ENCODE measurements at regions not wholly inside any gene's neighbourhood (a gene's known extent, or its start where the extent isn't known, plus 50 kb on each side); places are given as distances from the start of the nearest gene placed in this dataset.
A peak's percentile ranks its signal among the peaks of the same experiment; 100 is the strongest.

- Histone ChIP-seq H3K27ac (ENCODE audit: low read depth in 2 of 2, low read length in 1 of 2) (no peak overlapping the region), H3K4me3 (ENCODE audit: low read depth in 1 of 2, low read length in 2 of 2) (no peak overlapping the region), H3K27me3 (ENCODE audit: control insufficient read depth in 1 of 2, insufficient read depth in 2 of 2, low read length in 2 of 2) (no peaks in the 10 kb centered on the region), H3K36me3 (ENCODE audit: control insufficient read depth in 2 of 2, insufficient read depth in 2 of 2, low read length in 1 of 2) (no peaks in the 10 kb centered on the region), H3K9me3 (ENCODE audit: control insufficient read depth in 2 of 2, insufficient read depth in 1 of 2, low read depth in 1 of 2, low read length in 1 of 2) (no peaks in the 10 kb centered on the region), H3K4me1 (ENCODE audit: control insufficient read depth in 2 of 2, insufficient read depth in 2 of 2, low read length in 1 of 2) (no peaks in the 10 kb centered on the region)
Measured at GRCh38 chr5:68662804-68663307, 431.0 kb upstream of the SLC30A5 start.

- 64 to 67% methylated on average over 8 of the region's 8 CpGs for WGBS, 2 donors
- H3K27me3 ChIP-seq (ENCODE audit: control insufficient read depth in 1 of 2, insufficient read depth in 2 of 2, low read length in 2 of 2) = no peaks in the 10 kb centered on the region
Measured at GRCh38 chr5:68669864-68670575, 423.8 kb upstream of the SLC30A5 start.

DNA sequence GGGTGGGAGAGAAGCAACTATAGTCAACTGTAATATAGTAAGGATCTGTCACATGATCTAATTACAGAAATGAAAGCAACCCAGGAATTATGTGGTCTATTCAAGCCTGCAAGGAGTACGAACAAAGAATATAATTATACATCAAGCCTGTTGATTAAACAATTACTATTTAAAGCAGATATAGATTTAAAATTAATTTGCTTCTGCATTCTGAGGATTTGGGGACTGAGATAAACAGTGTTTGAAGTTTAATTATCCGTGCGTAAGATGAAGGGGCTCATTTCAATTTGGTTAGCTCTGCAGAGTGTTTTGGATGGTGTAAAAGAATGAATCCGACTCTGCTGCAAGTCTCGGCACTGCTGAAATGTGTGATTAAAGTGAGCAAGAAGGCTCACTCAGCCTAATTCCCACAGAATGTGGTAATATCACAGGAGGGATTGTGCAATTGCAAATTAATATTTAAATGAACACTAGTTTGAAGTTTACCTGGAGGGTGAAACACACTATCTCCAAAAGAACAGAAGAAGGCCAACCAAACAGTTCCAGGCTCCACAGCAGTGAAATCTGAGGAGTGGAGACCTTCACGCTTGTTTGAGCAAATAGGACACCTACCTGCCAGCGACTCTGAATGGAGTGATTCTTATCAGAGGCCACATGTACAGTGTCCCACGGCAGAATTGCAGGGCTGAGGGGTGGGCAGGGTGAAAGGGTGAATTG lies 420.6 kb upstream of the SLC30A5 start:
- H3K9me3 ChIP-seq (ENCODE audit: control insufficient read depth in 2 of 2, insufficient read depth in 1 of 2, low read depth in 1 of 2, low read length in 1 of 2) = no peaks in the 10 kb centered on the region
- no peak overlapping the region for H3K4me3 ChIP-seq (ENCODE audit: low read depth in 1 of 2, low read length in 2 of 2)
- H3K36me3 ChIP-seq (ENCODE audit: control insufficient read depth in 2 of 2, insufficient read depth in 2 of 2, low read length in 1 of 2) = no peaks in the 10 kb centered on the region
- no peaks in the 10 kb centered on the region for H3K27me3 ChIP-seq (ENCODE audit: control insufficient read depth in 1 of 2, insufficient read depth in 2 of 2, low read length in 2 of 2)
- 35 to 37% methylated on average over 8 of the region's 8 CpGs for WGBS, 2 donors
- H3K27ac ChIP-seq (ENCODE audit: low read depth in 2 of 2, low read length in 1 of 2) = no peak overlapping the region
- no peaks in the 10 kb centered on the region for H3K4me1 ChIP-seq (ENCODE audit: control insufficient read depth in 2 of 2, insufficient read depth in 2 of 2, low read length in 1 of 2)

More at GRCh38 chr5:68669864-68670575, 423.8 kb upstream of the SLC30A5 start:
- Histone ChIP-seq H3K9me3 (ENCODE audit: control insufficient read depth in 2 of 2, insufficient read depth in 1 of 2, low read depth in 1 of 2, low read length in 1 of 2) (no peaks in the 10 kb centered on the region), H3K4me3 (ENCODE audit: low read depth in 1 of 2, low read length in 2 of 2) (no peak overlapping the region), H3K27ac (ENCODE audit: low read depth in 2 of 2, low read length in 1 of 2) (no peak overlapping the region), H3K4me1 (ENCODE audit: control insufficient read depth in 2 of 2, insufficient read depth in 2 of 2, low read length in 1 of 2) (no peaks in the 10 kb centered on the region), H3K36me3 (ENCODE audit: control insufficient read depth in 2 of 2, insufficient read depth in 2 of 2, low read length in 1 of 2) (no peaks in the 10 kb centered on the region)

GRCh38 chr5:68673823-68674180 lies 420.0 kb upstream of the SLC30A5 start:
- Histone ChIP-seq H3K27ac (ENCODE audit: low read depth in 2 of 2, low read length in 1 of 2) (no peak overlapping the region), H3K4me3 (ENCODE audit: low read depth in 1 of 2, low read length in 2 of 2) (no peak overlapping the region), H3K9me3 (ENCODE audit: control insufficient read depth in 2 of 2, insufficient read depth in 1 of 2, low read depth in 1 of 2, low read length in 1 of 2) (no peaks in the 10 kb centered on the region), H3K4me1 (ENCODE audit: control insufficient read depth in 2 of 2, insufficient read depth in 2 of 2, low read length in 1 of 2) (no peaks in the 10 kb centered on the region), H3K36me3 (ENCODE audit: control insufficient read depth in 2 of 2, insufficient read depth in 2 of 2, low read length in 1 of 2) (no peaks in the 10 kb centered on the region), H3K27me3 (ENCODE audit: control insufficient read depth in 1 of 2, insufficient read depth in 2 of 2, low read length in 2 of 2) (no peaks in the 10 kb centered on the region)
- WGBS, 2 donors = 49 to 53% methylated on average over 6 of the region's 6 CpGs

DNA sequence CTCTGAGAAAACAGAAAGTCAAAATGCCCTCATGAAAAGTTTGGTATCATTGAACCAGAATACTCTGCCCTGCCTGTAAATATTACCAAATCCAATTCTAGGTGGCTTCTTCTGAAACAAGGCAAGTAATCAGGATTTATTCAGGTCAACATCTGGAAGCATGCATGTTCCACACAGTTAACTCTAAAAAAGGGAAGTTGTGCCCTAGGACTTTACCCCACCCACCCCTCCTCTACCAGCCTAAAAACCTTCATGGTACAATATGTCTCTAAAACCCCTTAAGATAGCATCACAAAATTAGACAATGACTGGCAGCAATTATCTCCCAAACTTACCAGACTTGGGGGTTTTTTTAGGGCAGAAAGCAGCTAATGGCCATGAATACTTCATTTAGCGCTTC lies 414.8 kb upstream of the SLC30A5 start:
- no peak overlapping the region for H3K4me3 ChIP-seq (ENCODE audit: low read depth in 1 of 2, low read length in 2 of 2)
- H3K27ac ChIP-seq (ENCODE audit: low read depth in 2 of 2, low read length in 1 of 2) = no peak overlapping the region
- no peaks in the 10 kb centered on the region for H3K4me1 ChIP-seq (ENCODE audit: control insufficient read depth in 2 of 2, insufficient read depth in 2 of 2, low read length in 1 of 2)
- no peaks in the 10 kb centered on the region for H3K9me3 ChIP-seq (ENCODE audit: control insufficient read depth in 2 of 2, insufficient read depth in 1 of 2, low read depth in 1 of 2, low read length in 1 of 2)
- no peaks in the 10 kb centered on the region for H3K27me3 ChIP-seq (ENCODE audit: control insufficient read depth in 1 of 2, insufficient read depth in 2 of 2, low read length in 2 of 2)
- 95 to 96% methylated on average over 1 of the region's 1 CpG for WGBS, 2 donors
- no peaks in the 10 kb centered on the region for H3K36me3 ChIP-seq (ENCODE audit: control insufficient read depth in 2 of 2, insufficient read depth in 2 of 2, low read length in 1 of 2)

DNA sequence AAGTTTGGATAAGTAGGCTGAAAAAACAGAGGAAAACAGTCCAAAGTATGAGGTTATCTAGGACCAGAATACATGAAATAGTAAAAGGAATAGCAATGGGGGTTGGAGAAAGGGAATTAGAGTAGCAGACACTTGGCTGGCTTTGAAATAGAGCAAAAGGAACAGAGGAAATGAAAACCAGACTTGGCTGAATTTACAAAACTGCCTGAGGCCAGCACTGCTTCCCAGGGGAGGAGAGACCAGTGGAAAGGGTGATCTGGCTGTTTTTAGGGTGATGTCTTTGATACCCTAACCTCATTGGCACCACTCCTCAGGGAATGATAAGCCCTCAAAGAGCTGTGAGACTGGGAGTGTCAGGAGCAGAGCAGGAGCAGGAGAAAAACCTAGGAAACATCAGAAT lies 413.4 kb upstream of the SLC30A5 start:
- Histone ChIP-seq H3K4me1 (ENCODE audit: control insufficient read depth in 2 of 2, insufficient read depth in 2 of 2, low read length in 1 of 2) (no peaks in the 10 kb centered on the region), H3K27ac (ENCODE audit: low read depth in 2 of 2, low read length in 1 of 2) (no peak overlapping the region), H3K36me3 (ENCODE audit: control insufficient read depth in 2 of 2, insufficient read depth in 2 of 2, low read length in 1 of 2) (no peaks in the 10 kb centered on the region), H3K4me3 (ENCODE audit: low read depth in 1 of 2, low read length in 2 of 2) (no peak overlapping the region), H3K9me3 (ENCODE audit: control insufficient read depth in 2 of 2, insufficient read depth in 1 of 2, low read depth in 1 of 2, low read length in 1 of 2) (no peaks in the 10 kb centered on the region), H3K27me3 (ENCODE audit: control insufficient read depth in 1 of 2, insufficient read depth in 2 of 2, low read length in 2 of 2) (no peaks in the 10 kb centered on the region)

DNA sequence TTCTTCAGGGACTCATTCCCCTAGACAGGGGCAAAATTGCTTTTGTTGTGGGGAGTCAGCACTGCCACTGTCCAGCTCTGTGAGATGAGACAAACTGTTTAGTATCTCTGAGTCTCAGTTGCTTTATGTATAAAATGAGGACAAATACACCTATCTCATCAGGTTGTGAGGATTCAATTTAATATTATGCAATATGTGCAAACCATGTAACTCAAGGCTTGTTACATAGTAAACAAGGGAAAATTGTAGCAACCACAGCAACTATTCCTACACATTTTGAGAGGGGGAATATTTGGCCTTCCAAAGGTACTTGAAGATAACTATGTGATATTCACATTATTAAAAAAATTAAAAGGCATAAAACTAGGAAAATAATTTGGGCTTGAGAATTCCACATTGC lies 411.9 kb upstream of the SLC30A5 start:
- Histone ChIP-seq H3K4me3 (ENCODE audit: low read depth in 1 of 2, low read length in 2 of 2) (no peak overlapping the region), H3K9me3 (ENCODE audit: control insufficient read depth in 2 of 2, insufficient read depth in 1 of 2, low read depth in 1 of 2, low read length in 1 of 2) (no peaks in the 10 kb centered on the region), H3K27ac (ENCODE audit: low read depth in 2 of 2, low read length in 1 of 2) (no peak overlapping the region), H3K27me3 (ENCODE audit: control insufficient read depth in 1 of 2, insufficient read depth in 2 of 2, low read length in 2 of 2) (no peaks in the 10 kb centered on the region), H3K36me3 (ENCODE audit: control insufficient read depth in 2 of 2, insufficient read depth in 2 of 2, low read length in 1 of 2) (no peaks in the 10 kb centered on the region), H3K4me1 (ENCODE audit: control insufficient read depth in 2 of 2, insufficient read depth in 2 of 2, low read length in 1 of 2) (no peaks in the 10 kb centered on the region)

- 46 to 58% methylated on average over 6 of the region's 6 CpGs for WGBS, 2 donors
- peak overlapping the region in 1 of 2 donors; percentile 10 for H3K27ac ChIP-seq (ENCODE audit: low read depth in 2 of 2, low read length in 1 of 2)
- no peaks in the 10 kb centered on the region for H3K4me1 ChIP-seq (ENCODE audit: control insufficient read depth in 2 of 2, insufficient read depth in 2 of 2, low read length in 1 of 2)
- H3K27me3 ChIP-seq (ENCODE audit: control insufficient read depth in 1 of 2, insufficient read depth in 2 of 2, low read length in 2 of 2) = no peaks in the 10 kb centered on the region
- H3K4me3 ChIP-seq (ENCODE audit: low read depth in 1 of 2, low read length in 2 of 2) = no peak overlapping the region
- H3K9me3 ChIP-seq (ENCODE audit: control insufficient read depth in 2 of 2, insufficient read depth in 1 of 2, low read depth in 1 of 2, low read length in 1 of 2) = no peaks in the 10 kb centered on the region
- H3K36me3 ChIP-seq (ENCODE audit: control insufficient read depth in 2 of 2, insufficient read depth in 2 of 2, low read length in 1 of 2) = no peaks in the 10 kb centered on the region
Measured at GRCh38 chr5:68682400-68683160, 411.2 kb upstream of the SLC30A5 start.

DNA sequence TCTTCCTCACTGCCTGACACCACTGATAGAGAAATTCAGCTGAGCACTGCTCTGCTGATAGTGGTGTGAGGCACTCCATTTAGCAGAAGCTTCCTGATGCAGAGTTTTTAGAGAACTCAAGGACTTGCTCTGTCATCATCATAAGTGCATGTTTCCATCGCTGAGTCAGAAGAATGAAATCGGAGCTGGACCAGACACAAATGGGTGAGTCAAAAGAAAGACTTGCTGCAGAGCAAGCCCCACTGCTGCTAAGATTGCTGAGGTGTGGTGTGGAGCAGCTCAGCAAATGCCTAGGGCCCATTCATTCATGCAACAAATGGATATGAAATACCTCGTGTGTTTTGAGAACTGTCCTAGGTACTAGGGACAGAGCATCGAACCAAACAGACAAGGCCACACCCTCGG lies 410.2 kb upstream of the SLC30A5 start:
- H3K9me3 ChIP-seq (ENCODE audit: control insufficient read depth in 2 of 2, insufficient read depth in 1 of 2, low read depth in 1 of 2, low read length in 1 of 2) = no peaks in the 10 kb centered on the region
- no peaks in the 10 kb centered on the region for H3K4me1 ChIP-seq (ENCODE audit: control insufficient read depth in 2 of 2, insufficient read depth in 2 of 2, low read length in 1 of 2)
- H3K36me3 ChIP-seq (ENCODE audit: control insufficient read depth in 2 of 2, insufficient read depth in 2 of 2, low read length in 1 of 2) = no peaks in the 10 kb centered on the region
- no peak overlapping the region for H3K4me3 ChIP-seq (ENCODE audit: low read depth in 1 of 2, low read length in 2 of 2)
- no peak overlapping the region for H3K27ac ChIP-seq (ENCODE audit: low read depth in 2 of 2, low read length in 1 of 2)
- 32 to 49% methylated on average over 5 of the region's 5 CpGs for WGBS, 2 donors
- H3K27me3 ChIP-seq (ENCODE audit: control insufficient read depth in 1 of 2, insufficient read depth in 2 of 2, low read length in 2 of 2) = no peaks in the 10 kb centered on the region

Measured in esophagus (tissue), 2 donors.